Smooth muscle cell (in vitro differentiated cells): ENCODE measurements at regions not wholly inside any gene's neighbourhood (a gene's known extent, or its start where the extent isn't known, plus 50 kb on each side); places are given as distances from the start of the nearest gene placed in this dataset.

ENCODE experiments used
- DNase-seq: peaks from one replicate; lab custom pipeline; 2025; ENCODE audit not compliant: unreplicated experiment; lab: John Stamatoyannopoulos, UW
- H2AFZ ChIP-seq: fragments of 200-600 bp; sonication (generic); 2 replicates; pipeline ENCODE4 v1.6.0; 2016; ENCODE audit warnings: antibody characterized with exemption, low read depth, mild to moderate bottlenecking
- H3F3A ChIP-seq: fragments of 200-600 bp; sonication (generic); 2 replicates; pipeline ENCODE4 v1.6.0; 2017; ENCODE audit warnings: antibody characterized with exemption, low read depth
- H3K27ac ChIP-seq: fragments of 200-600 bp; sonication (generic); 2 replicates; pipeline ENCODE4 v1.5.1; 2016; ENCODE audit warnings: low read depth, mild to moderate bottlenecking
- H3K27me3 ChIP-seq: fragments of 200-600 bp; sonication (generic); 2 replicates; pipeline ENCODE4 v1.6.1; 2016; ENCODE audit warnings: low read depth, mild to moderate bottlenecking
- H3K36me3 ChIP-seq: fragments of 200-600 bp; sonication (generic); 2 replicates; pipeline ENCODE4 v1.5.1; 2016; ENCODE audit warnings: low read depth
- H3K4me1 ChIP-seq: fragments of 200-600 bp; sonication (generic); 2 replicates; pipeline ENCODE4 v1.5.1; 2016; ENCODE audit warnings: low read depth
- H3K4me2 ChIP-seq: fragments of 200-600 bp; sonication (generic); 2 replicates; pipeline ENCODE4 v1.6.0; 2016; ENCODE audit warnings: mild to moderate bottlenecking
- H3K4me3 ChIP-seq: fragments of 200-600 bp; sonication (generic); 2 replicates; pipeline ENCODE4 v1.5.1; 2016; ENCODE audit warnings: mild to moderate bottlenecking
- H3K79me2 ChIP-seq: fragments of 200-600 bp; sonication (generic); 2 replicates; pipeline ENCODE4 v1.6.0; 2016; ENCODE audit warnings: low read depth, mild to moderate bottlenecking
- H3K9ac ChIP-seq: fragments of 200-600 bp; sonication (generic); 2 replicates; pipeline ENCODE4 v1.6.0; 2016; ENCODE audit warnings: low read depth
- H3K9me3 ChIP-seq: fragments of 200-600 bp; sonication (generic); replicated peaks from 2 replicates; pipeline ENCODE4 v1.5.1; 2016; ENCODE audit warnings: low read depth
- H4K20me1 ChIP-seq: fragments of 200-600 bp; sonication (generic); 2 replicates; pipeline ENCODE4 v1.6.0; 2016; ENCODE audit warnings: low read depth
- CTCF ChIP-seq: fragments of 200-600 bp; sonication (generic); IDR thresholded peaks from 2 replicates; pipeline ENCODE4 v1.5.1; 2017; ENCODE audit warnings: borderline replicate concordance, mild to moderate bottlenecking, antibody characterized with exemption; ENCODE audit not compliant: insufficient read depth, poor library complexity, severe bottlenecking
- WGBS: methylation state at CpG from one replicate; pipeline ENCODE4 v1.1.7; 2016; ENCODE audit warnings: low lambda C conversion rate; 5-methylcytosine and 5-hydroxymethylcytosine counted together

DNA sequence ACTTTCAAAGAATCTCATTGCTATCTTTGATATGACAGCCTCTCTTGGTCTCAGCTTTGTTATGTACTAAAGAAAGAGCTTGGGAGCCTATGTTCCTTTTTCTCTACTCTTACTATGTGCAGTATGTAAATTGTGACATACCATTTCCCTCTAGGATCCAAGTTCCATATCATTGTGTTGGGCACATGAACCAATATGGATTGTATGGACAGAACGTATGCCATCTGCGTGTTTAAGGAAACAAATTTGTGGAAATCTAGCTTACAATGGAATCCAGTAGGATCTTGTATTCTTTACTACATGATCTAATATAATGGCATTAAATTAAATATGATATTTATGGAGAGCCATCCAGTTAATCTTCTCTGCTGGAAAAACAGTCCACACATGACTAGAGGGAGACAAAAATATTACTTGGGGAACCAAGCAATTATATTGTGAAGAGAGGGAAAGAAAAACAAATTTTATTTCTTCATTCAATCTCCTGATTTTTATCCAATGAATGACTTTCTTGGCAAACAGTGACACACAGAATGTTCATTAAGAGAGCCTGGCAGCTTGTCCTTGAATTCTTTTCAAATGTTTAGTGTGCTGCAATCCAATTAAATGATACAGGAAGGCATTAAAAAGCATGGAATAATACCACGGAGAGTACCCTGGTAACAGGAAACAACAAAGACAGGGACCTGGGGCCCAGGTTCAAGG, 106.5 kb upstream of the DAB1 start:
- Histone ChIP-seq H3K27me3 (no peaks in the 10 kb centered on the region), H3K4me2 (no peak overlapping the region), H3K4me1 (no peaks in the 10 kb centered on the region), H3K9me3 (no peaks in the 10 kb centered on the region), H2AFZ (no peak overlapping the region), H3K4me3 (no peak overlapping the region), H3K79me2 (no peaks in the 10 kb centered on the region), H3F3A (no peaks in the 10 kb centered on the region), H4K20me1 (no peaks in the 10 kb centered on the region), H3K36me3 (no peaks in the 10 kb centered on the region), H3K9ac (no peak overlapping the region), H3K27ac (no peak overlapping the region)
- no peak for TF ChIP-seq CTCF
- 89% methylated on average over 3 of the region's 3 CpGs for WGBS
- no peak for DNase-seq

DNA sequence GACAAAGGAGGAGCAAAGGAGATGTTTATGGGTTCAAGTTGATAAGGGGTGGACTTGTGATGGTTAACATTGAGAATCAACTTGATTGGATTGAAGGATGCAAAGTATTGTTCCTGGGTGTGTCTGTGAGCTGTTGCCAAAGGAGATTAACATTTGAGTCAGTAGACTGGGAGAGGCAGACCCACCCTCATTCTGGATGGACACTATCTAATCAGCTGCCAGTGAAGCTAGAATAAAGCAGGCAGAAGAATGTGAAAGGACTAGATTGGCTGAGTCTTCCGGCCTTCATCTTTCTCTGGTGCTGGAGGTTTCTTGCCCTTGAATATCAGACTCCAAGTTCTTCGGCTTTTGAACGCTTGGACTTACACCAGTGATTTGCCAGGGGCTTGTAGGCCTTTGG, 98.7 kb upstream of the DAB1 start:
- no peaks in the 10 kb centered on the region for H3F3A ChIP-seq
- H3K9ac ChIP-seq: no peak overlapping the region
- no peaks in the 10 kb centered on the region for H3K27me3 ChIP-seq
- H2AFZ ChIP-seq: no peak overlapping the region
- H3K4me3 ChIP-seq: no peak overlapping the region
- 64% methylated on average over 3 of the region's 3 CpGs for WGBS
- H3K79me2 ChIP-seq: no peaks in the 10 kb centered on the region
- no peak overlapping the region for H3K4me2 ChIP-seq
- H3K36me3 ChIP-seq: no peaks in the 10 kb centered on the region
- no peaks in the 10 kb centered on the region for H4K20me1 ChIP-seq
- no peak for TF ChIP-seq CTCF
- no peak overlapping the region for H3K27ac ChIP-seq
- peaks cover 6% of the 10 kb centered on the region for H3K4me1 ChIP-seq
- no peak for DNase-seq
- no peaks in the 10 kb centered on the region for H3K9me3 ChIP-seq

- DNase-seq: no peak
- no peak for TF ChIP-seq CTCF
- H2AFZ ChIP-seq: no peak overlapping the region
These were observed 97.1 kb upstream of the DAB1 start for GRCh38 chr1:57520743-57521515.

More at GRCh38 chr1:57520743-57521515, 97.1 kb upstream of the DAB1 start:
- Histone ChIP-seq H4K20me1 (no peaks in the 10 kb centered on the region), H3K4me1 (peaks cover 10% of the 10 kb centered on the region), H3K9ac (no peak overlapping the region), H3F3A (no peaks in the 10 kb centered on the region), H3K27ac (no peak overlapping the region), H3K36me3 (no peaks in the 10 kb centered on the region), H3K79me2 (no peaks in the 10 kb centered on the region), H3K27me3 (no peaks in the 10 kb centered on the region), H3K4me2 (no peak overlapping the region), H3K9me3 (no peaks in the 10 kb centered on the region), H3K4me3 (no peak overlapping the region)
- WGBS: 56% methylated on average over 5 of the region's 5 CpGs
